Activated CD8-positive, alpha-beta memory T cell treated with anti-CD3 and anti-CD28 coated beads, Interleukin-2, amount 10 ng/mL, durations not matched to agents 7 days and 5 days (primary cell): ENCODE measurements at regions not wholly inside any gene's neighbourhood (a gene's known extent, or its start where the extent isn't known, plus 50 kb on each side); places are given as distances from the start of the nearest gene placed in this dataset.
"Not testable (repeated sequence)": the region's sequence is repeated elsewhere in the genome, so short reads cannot be mapped to it uniquely, and the experiment has no call there.

ENCODE experiments used
- ATAC-seq: fragments of 150-1000 bp; cut with Tn5 transposase; one replicate; pipeline ENCODE4 v1.10.0; 2021; ENCODE audit warnings: moderate library complexity
- CTCF ChIA-PET: fragments of 350-600 bp; sonication (Branson Sonifier 250); formaldehyde crosslinking; loops from one replicate; lab custom pipeline; 2021; ENCODE audit warnings: antibody characterized with exemption; lab: Charles Lee
- DNase-seq: peaks from one replicate; pipeline ENCODE4 v3.0.0-alpha.2; 2020
- H3K27ac Mint-ChIP-seq: one replicate; pipeline ENCODE4 v1.8.0; 2021; ENCODE audit warnings: mild to moderate bottlenecking, mixed read lengths
- H3K27me3 Mint-ChIP-seq: one replicate; pipeline ENCODE4 v1.8.0; 2021; ENCODE audit warnings: mixed read lengths
- H3K36me3 Mint-ChIP-seq: one replicate; pipeline ENCODE4 v1.8.0; 2021; ENCODE audit warnings: mild to moderate bottlenecking, mixed read lengths
- H3K4me1 Mint-ChIP-seq: one replicate; pipeline ENCODE4 v1.8.0; 2021; ENCODE audit warnings: mixed read lengths
- H3K4me3 Mint-ChIP-seq: one replicate; pipeline ENCODE4 v1.8.0; 2021; ENCODE audit warnings: mild to moderate bottlenecking, moderate library complexity, mixed read lengths
- H3K9me3 Mint-ChIP-seq: one replicate; pipeline ENCODE4 v1.8.0; 2022; ENCODE audit warnings: low read depth, mixed read lengths

GRCh38 chr4:147284935-147285334 is 196.0 kb upstream of the EDNRA start:
- DNase-seq, result no peak
- Mint-ChIP-seq H3K36me3 (no peaks in the 10 kb centered on the region), H3K27me3 (no peaks in the 10 kb centered on the region), H3K4me1 (no peaks in the 10 kb centered on the region), H3K27ac (no peak overlapping the region), H3K4me3 (no peak overlapping the region), H3K9me3 (no peaks in the 10 kb centered on the region)
- CTCF ChIA-PET, result no interaction called here
- no peak for ATAC-seq

GRCh38 chr4:147285751-147286150 is 195.1 kb upstream of the EDNRA start:
- ATAC-seq (no peak), DNase-seq (no peak)
- Mint-ChIP-seq H3K27me3 (no peaks in the 10 kb centered on the region), H3K4me1 (no peaks in the 10 kb centered on the region), H3K36me3 (no peaks in the 10 kb centered on the region), H3K9me3 (no peaks in the 10 kb centered on the region), H3K27ac (no peak overlapping the region), H3K4me3 (no peak overlapping the region)
- CTCF ChIA-PET, result no interaction called here

GRCh38 chr4:147286846-147287587 is 193.9 kb upstream of the EDNRA start:
- Mint-ChIP-seq H3K27ac (no peak overlapping the region), H3K27me3 (no peaks in the 10 kb centered on the region), H3K4me1 (no peaks in the 10 kb centered on the region), H3K9me3 (no peaks in the 10 kb centered on the region), H3K4me3 (no peak overlapping the region), H3K36me3 (no peaks in the 10 kb centered on the region)
- CTCF ChIA-PET, result no interaction called here
- DNase-seq (no peak), ATAC-seq (no peak)

- Mint-ChIP-seq H3K27ac (no peak overlapping the region), H3K4me1 (no peaks in the 10 kb centered on the region), H3K36me3 (no peaks in the 10 kb centered on the region), H3K27me3 (no peaks in the 10 kb centered on the region), H3K4me3 (no peak overlapping the region), H3K9me3 (no peaks in the 10 kb centered on the region)
- CTCF ChIA-PET, result no interaction called here
- DNase-seq (no peak), ATAC-seq (no peak)
Measured at GRCh38 chr4:147287588-147287890, 193.4 kb upstream of the EDNRA start.

GRCh38 chr4:147288512-147288911 is 192.4 kb upstream of the EDNRA start:
- Mint-ChIP-seq H3K36me3 (no peaks in the 10 kb centered on the region), H3K4me1 (no peaks in the 10 kb centered on the region), H3K9me3 (no peaks in the 10 kb centered on the region), H3K27me3 (no peaks in the 10 kb centered on the region), H3K4me3 (no peak overlapping the region), H3K27ac (no peak overlapping the region)
- ATAC-seq, result no peak
- CTCF ChIA-PET, result no interaction called here
- DNase-seq, result no peak

- CTCF ChIA-PET, result no interaction called here
- H3K36me3 Mint-ChIP-seq, result no peaks in the 10 kb centered on the region
- no peaks in the 10 kb centered on the region for H3K9me3 Mint-ChIP-seq
- H3K4me1 Mint-ChIP-seq, result no peaks in the 10 kb centered on the region
- no peak for DNase-seq
- no peak for ATAC-seq
- H3K27me3 Mint-ChIP-seq, result no peaks in the 10 kb centered on the region
- no peak overlapping the region for H3K27ac Mint-ChIP-seq
- no peak overlapping the region for H3K4me3 Mint-ChIP-seq
Measured at GRCh38 chr4:147289181-147289580, 191.7 kb upstream of the EDNRA start.

GRCh38 chr4:147292604-147293313 is 188.1 kb upstream of the EDNRA start:
- ATAC-seq, H3K4me1 Mint-ChIP-seq, H3K27me3 Mint-ChIP-seq, H3K4me3 Mint-ChIP-seq, H3K27ac Mint-ChIP-seq, CTCF ChIA-PET, H3K9me3 Mint-ChIP-seq, DNase-seq, H3K36me3 Mint-ChIP-seq: not testable (repeated sequence)

GRCh38 chr4:147293314-147293677 is 187.6 kb upstream of the EDNRA start:
- DNase-seq, H3K27me3 Mint-ChIP-seq, ATAC-seq, CTCF ChIA-PET, H3K36me3 Mint-ChIP-seq, H3K27ac Mint-ChIP-seq, H3K4me3 Mint-ChIP-seq, H3K9me3 Mint-ChIP-seq, H3K4me1 Mint-ChIP-seq: not testable (repeated sequence)

- Mint-ChIP-seq H3K36me3 (no peaks in the 10 kb centered on the region), H3K27ac (no peak overlapping the region), H3K9me3 (no peaks in the 10 kb centered on the region), H3K4me1 (no peaks in the 10 kb centered on the region), H3K4me3 (no peak overlapping the region), H3K27me3 (no peaks in the 10 kb centered on the region)
- DNase-seq (no peak), ATAC-seq (no peak)
- CTCF ChIA-PET, result no interaction called here
Measured at GRCh38 chr4:147299205-147299604, 181.7 kb upstream of the EDNRA start.

GRCh38 chr4:147303174-147303872 is 177.6 kb upstream of the EDNRA start:
- DNase-seq, result no peak
- CTCF ChIA-PET, result no interaction called here
- no peak for ATAC-seq
- H3K4me3 Mint-ChIP-seq, result no peak overlapping the region
- no peaks in the 10 kb centered on the region for H3K4me1 Mint-ChIP-seq
- no peaks in the 10 kb centered on the region for H3K27me3 Mint-ChIP-seq
- H3K36me3 Mint-ChIP-seq, result no peaks in the 10 kb centered on the region
- H3K9me3 Mint-ChIP-seq, result no peaks in the 10 kb centered on the region
- H3K27ac Mint-ChIP-seq, result no peak overlapping the region

- ATAC-seq, result no peak
- DNase-seq, result no peak
- no peak overlapping the region for H3K27ac Mint-ChIP-seq
- no peaks in the 10 kb centered on the region for H3K4me1 Mint-ChIP-seq
- no peaks in the 10 kb centered on the region for H3K27me3 Mint-ChIP-seq
- H3K9me3 Mint-ChIP-seq, result no peaks in the 10 kb centered on the region
- H3K36me3 Mint-ChIP-seq, result no peaks in the 10 kb centered on the region
- no peak overlapping the region for H3K4me3 Mint-ChIP-seq
- CTCF ChIA-PET, result no interaction called here
Measured at GRCh38 chr4:147303873-147304229, 177.0 kb upstream of the EDNRA start.

GRCh38 chr4:147307896-147308674 is 172.8 kb upstream of the EDNRA start:
- CTCF ChIA-PET, result no interaction called here
- Mint-ChIP-seq H3K4me3 (no peak overlapping the region), H3K4me1 (no peaks in the 10 kb centered on the region), H3K27ac (no peak overlapping the region), H3K27me3 (no peaks in the 10 kb centered on the region), H3K36me3 (no peaks in the 10 kb centered on the region), H3K9me3 (no peaks in the 10 kb centered on the region)
- no peak for DNase-seq
- no peak for ATAC-seq

- Mint-ChIP-seq H3K4me3 (no peak overlapping the region), H3K4me1 (no peaks in the 10 kb centered on the region), H3K27ac (no peak overlapping the region), H3K27me3 (no peaks in the 10 kb centered on the region), H3K36me3 (no peaks in the 10 kb centered on the region), H3K9me3 (no peaks in the 10 kb centered on the region)
- no peak for ATAC-seq
- CTCF ChIA-PET, result no interaction called here
- DNase-seq, result no peak
Measured at GRCh38 chr4:147309434-147309833, 171.5 kb upstream of the EDNRA start.
